ENCODE measurements at regions not wholly inside any gene's neighbourhood (a gene's known extent, or its start where the extent isn't known, plus 50 kb on each side); places are given as distances from the start of the nearest gene placed in this dataset.

- TF ChIP-seq ELK4 (IDR thresholded peaks at IDR 0.05; ENCODE audit: borderline replicate concordance, low read depth, low read length): no peak
- no peak for TF ChIP-seq CTCF (tag by site-specific recombination; IDR thresholded peaks at IDR 0.05)
- no peak for TF ChIP-seq ZNF2 (tag by site-specific recombination; IDR thresholded peaks at IDR 0.05)
These were observed 201.1 kb downstream of the ACTR3 start for GRCh38 chr2:114091010-114091409.

Data from HEK293 (cell line).